ENCODE measurements at regions not wholly inside any gene's neighbourhood (a gene's known extent, or its start where the extent isn't known, plus 50 kb on each side); places are given as distances from the start of the nearest gene placed in this dataset.

DNA sequence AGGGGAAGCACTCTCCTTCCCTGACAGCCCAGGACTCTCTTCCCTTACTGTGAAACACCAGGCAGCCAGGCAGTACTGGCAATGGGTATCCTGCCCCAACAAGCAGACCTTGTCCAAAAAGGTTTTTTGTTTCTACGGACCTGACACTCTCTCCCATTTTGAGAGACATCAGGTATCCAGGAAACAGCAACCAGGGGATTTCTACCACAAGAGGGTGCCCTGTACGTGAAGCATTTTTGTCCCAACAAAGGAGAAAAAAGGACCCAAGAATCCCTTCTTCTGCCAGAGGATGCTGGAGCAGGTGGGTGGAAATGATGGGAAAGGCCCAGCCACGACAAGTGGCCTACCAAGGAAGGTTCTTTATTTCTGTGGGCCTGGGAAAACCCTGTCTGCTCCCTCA is 65.7 kb upstream of the FGF13 start:
- H3K4me3 ChIP-seq (ENCODE audit: control insufficient read depth, low read depth, low read length), result no peak overlapping the region
- peak; percentile 9 for TF ChIP-seq CTCF (conservative IDR thresholded peaks at IDR 0.05; ENCODE audit: control insufficient read depth, insufficient read depth, low read depth, low read length)
- no peak for DNase-seq (ENCODE audit: low read depth)

DNA sequence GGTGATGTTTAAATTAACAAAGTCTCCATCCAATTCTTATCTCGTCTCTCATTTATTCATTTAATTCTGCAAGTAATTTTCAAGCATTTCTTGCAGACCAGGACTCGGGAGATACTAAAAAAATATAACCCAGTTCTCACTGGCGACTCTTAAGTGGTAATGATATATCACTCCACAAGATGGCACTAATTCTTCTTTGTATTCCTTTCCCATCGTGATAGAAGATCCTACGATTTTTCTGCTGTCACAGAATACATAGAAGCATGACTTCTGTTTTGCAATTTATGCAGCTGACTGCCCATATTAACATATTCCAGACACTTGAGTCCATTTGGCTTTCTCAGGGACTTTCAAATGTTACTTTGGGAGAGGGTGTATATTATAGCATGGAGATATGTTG is 64.0 kb upstream of the FGF13 start:
- no peak overlapping the region for H3K4me3 ChIP-seq (ENCODE audit: control insufficient read depth, low read depth, low read length)
- peak; percentile 55 for DNase-seq (ENCODE audit: low read depth)
- peak; percentile 46 for TF ChIP-seq CTCF (conservative IDR thresholded peaks at IDR 0.05; ENCODE audit: control insufficient read depth, insufficient read depth, low read depth, low read length)

DNA sequence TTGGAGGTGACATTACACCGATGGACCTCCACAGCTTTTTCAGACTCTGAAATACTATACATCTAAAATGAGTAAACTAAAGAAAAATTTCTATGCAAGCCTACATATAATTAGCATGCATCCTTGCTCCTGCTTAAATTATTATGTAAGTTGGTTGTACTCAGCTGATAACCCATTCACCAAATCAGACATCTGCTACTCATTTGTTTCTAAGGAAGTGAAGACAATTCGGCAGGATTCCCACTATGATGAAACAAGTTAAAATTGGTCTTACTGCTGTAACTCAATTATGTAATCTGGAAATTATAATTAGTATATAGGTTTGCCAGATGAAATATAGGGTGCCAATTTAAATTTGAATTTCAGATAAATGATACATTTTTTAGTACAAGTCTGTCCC is 59.5 kb upstream of the FGF13 start:
- no peak overlapping the region for H3K4me3 ChIP-seq (ENCODE audit: control insufficient read depth, low read depth, low read length)
- DNase-seq (ENCODE audit: low read depth), result peak; percentile 29
- TF ChIP-seq CTCF (conservative IDR thresholded peaks at IDR 0.05; ENCODE audit: control insufficient read depth, insufficient read depth, low read depth, low read length), result no peak

GRCh38 chrX:138769918-138770317 is 58.4 kb upstream of the FGF13 start:
- DNase-seq (ENCODE audit: low read depth), result no peak
- no peak overlapping the region for H3K4me3 ChIP-seq (ENCODE audit: control insufficient read depth, low read depth, low read length)
- no peak for TF ChIP-seq CTCF (conservative IDR thresholded peaks at IDR 0.05; ENCODE audit: control insufficient read depth, insufficient read depth, low read depth, low read length)

- no peak for TF ChIP-seq CTCF (conservative IDR thresholded peaks at IDR 0.05; ENCODE audit: control insufficient read depth, insufficient read depth, low read depth, low read length)
- peak; percentile 56 for DNase-seq (ENCODE audit: low read depth)
- H3K4me3 ChIP-seq (ENCODE audit: control insufficient read depth, low read depth, low read length), result no peak overlapping the region
Observed at GRCh38 chrX:138765051-138765450, 53.5 kb upstream of the FGF13 start.

DNA sequence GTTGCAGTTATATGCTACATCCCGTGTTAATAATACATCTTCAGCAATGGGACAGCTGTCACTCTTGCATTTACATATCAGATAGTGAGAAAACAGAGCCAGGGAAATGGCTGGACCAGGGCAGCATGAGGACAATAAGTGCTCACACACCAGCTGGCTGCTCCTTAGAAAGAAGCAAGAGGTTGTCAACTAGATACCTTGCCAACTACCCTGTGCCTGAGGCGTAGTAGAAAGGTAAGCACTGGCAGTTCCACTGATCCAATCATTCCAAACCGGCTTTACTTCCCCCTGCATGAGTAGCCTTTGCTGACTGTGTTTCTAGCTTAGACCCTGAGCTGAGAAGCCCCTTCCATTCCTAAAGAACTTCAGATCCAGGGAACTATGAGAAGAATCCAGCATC is 52.2 kb upstream of the FGF13 start:
- DNase-seq (ENCODE audit: low read depth), result no peak
- TF ChIP-seq CTCF (conservative IDR thresholded peaks at IDR 0.05; ENCODE audit: control insufficient read depth, insufficient read depth, low read depth, low read length), result no peak
- H3K4me3 ChIP-seq (ENCODE audit: control insufficient read depth, low read depth, low read length), result no peak overlapping the region

- no peak overlapping the region for H3K4me3 ChIP-seq (ENCODE audit: control insufficient read depth, low read depth, low read length)
- no peak for TF ChIP-seq CTCF (conservative IDR thresholded peaks at IDR 0.05; ENCODE audit: control insufficient read depth, insufficient read depth, low read depth, low read length)
- DNase-seq (ENCODE audit: low read depth), result no peak
Observed at GRCh38 chrX:138761380-138761779, 49.9 kb upstream of the FGF13 start.

All from fibroblast of mammary gland (primary cell).